Panc1 (cell line): ENCODE measurements at regions not wholly inside any gene's neighbourhood (a gene's known extent, or its start where the extent isn't known, plus 50 kb on each side); places are given as distances from the start of the nearest gene placed in this dataset.

ENCODE experiments used
- ATAC-seq: fragments of 200-7000 bp; cut with Tn5 transposase; 2 replicates; pipeline ENCODE4 v1.9.1; 2020; ENCODE audit warnings: mild to moderate bottlenecking, moderate library complexity
- BruUV-seq: library from RNA; stranded (reverse); fragments of 400-500 nt; replicated peaks from 2 replicates; lab custom pipeline; 2021; lab: Mats Ljungman, UMichigan
- CTCF ChIA-PET: fragments of 300-600 bp; sonication (Branson Sonifier 250); formaldehyde crosslinking; loops from one replicate; lab custom pipeline; 2022; ENCODE audit warnings: antibody characterized with exemption; lab: Charles Lee
- POLR2A ChIA-PET: fragments of 300-600 bp; sonication (Branson Sonifier 250); formaldehyde crosslinking; loops from one replicate; lab custom pipeline; 2022; ENCODE audit warnings: antibody characterized with exemption; lab: Charles Lee
- DNase-seq: peaks from one replicate; pipeline ENCODE4 v3.0.0-alpha.2; 2010; ENCODE audit warnings: low read depth, low spot score
- H3K27ac ChIP-seq: 2 replicates; pipeline ENCODE4 v1.5.1; 2011; ENCODE audit warnings: mild to moderate bottlenecking, low read length, inconsistent platforms
- H3K27me3 ChIP-seq: fragments of 200-500 bp; sonication (Bioruptor generic); 2 replicates; pipeline ENCODE4 v1.6.0; 2014; ENCODE audit warnings: low read length, inconsistent platforms; ENCODE audit not compliant: control insufficient read depth, insufficient read depth
- H3K36me3 ChIP-seq: fragments of 200-500 bp; sonication (Bioruptor generic); 2 replicates; pipeline ENCODE4 v1.5.1; 2014; ENCODE audit warnings: inconsistent platforms, mild to moderate bottlenecking, low read length, moderate library complexity; ENCODE audit not compliant: control insufficient read depth, insufficient read depth
- H3K4me1 ChIP-seq: 2 replicates; pipeline ENCODE4 v1.5.1; 2011; ENCODE audit warnings: inconsistent platforms, mild to moderate bottlenecking, low read length, moderate library complexity; ENCODE audit not compliant: control insufficient read depth, insufficient read depth
- H3K4me3 ChIP-seq, 2 experiments: 2 replicates each; pipeline ENCODE4 v1.5.1; 2011 to 2012; ENCODE audit warnings: low read depth in 2 of 2, low read length in 2 of 2, mild to moderate bottlenecking in 2 of 2, inconsistent platforms in 1 of 2, moderate library complexity in 1 of 2
- H3K9me3 ChIP-seq: fragments of 200-500 bp; sonication (Bioruptor generic); 2 replicates; pipeline ENCODE4 v1.5.1; 2014; ENCODE audit warnings: low read depth, mild to moderate bottlenecking, inconsistent platforms, low read length, moderate library complexity; ENCODE audit not compliant: control insufficient read depth, insufficient read depth
- POLR2AphosphoS5 ChIP-seq: IDR thresholded peaks from 2 replicates; pipeline ENCODE4 v1.6.1; 2012; ENCODE audit warnings: mild to moderate bottlenecking, low read depth, low read length, moderate library complexity
- SIN3A ChIP-seq: IDR thresholded peaks from 2 replicates; pipeline ENCODE4 v1.6.1; 2012; ENCODE audit warnings: low read depth, mild to moderate bottlenecking, low read length, moderate library complexity, borderline replicate concordance; ENCODE audit not compliant: insufficient read depth
- TCF7L2 ChIP-seq: IDR thresholded peaks from 2 replicates; pipeline ENCODE4 v1.6.1; 2011; ENCODE audit warnings: mild to moderate bottlenecking, low read depth, low read length, inconsistent platforms
- in situ Hi-C: cut with HindIII; loops from 2 replicates; pipeline ENCODE4 v1.10.0; 2016; ENCODE audit warnings: low sequenced_read_pairs, low pct_unique_long_range_greater_than_20kb
- intact Hi-C: fragments of 100-400 bp; cut with micrococcal nuclease; formaldehyde crosslinking; loops from one replicate; pipeline ENCODE4 v1.10.0; 2022; ENCODE audit not compliant: unreplicated experiment
- TF ChIP-seq, protein P1 (sequence below), 2 experiments: IDR thresholded peaks; 2 replicates each; pipeline ENCODE4 v1.6.1; 2011 to 2012; ENCODE audit warnings: low read depth in 2 of 2, control low read depth in 1 of 2, low read length in 1 of 2, mild to moderate bottlenecking in 1 of 2, moderate library complexity in 1 of 2; ENCODE audit not compliant: insufficient read depth in 1 of 2
- TF ChIP-seq, protein P2 (sequence below): fragments of 450-650 bp; IDR thresholded peaks from 2 replicates; pipeline ENCODE4 v1.5.1; 2017; ENCODE audit warnings: mild to moderate bottlenecking

- H3K27me3 ChIP-seq, result no peaks in the 10 kb centered on the region
- no peak overlapping the region for H3K4me3 ChIP-seq
- no peaks in the 10 kb centered on the region for H3K4me1 ChIP-seq
- no TSS peak for BruUV-seq
- TF ChIP-seq, protein P1, sequence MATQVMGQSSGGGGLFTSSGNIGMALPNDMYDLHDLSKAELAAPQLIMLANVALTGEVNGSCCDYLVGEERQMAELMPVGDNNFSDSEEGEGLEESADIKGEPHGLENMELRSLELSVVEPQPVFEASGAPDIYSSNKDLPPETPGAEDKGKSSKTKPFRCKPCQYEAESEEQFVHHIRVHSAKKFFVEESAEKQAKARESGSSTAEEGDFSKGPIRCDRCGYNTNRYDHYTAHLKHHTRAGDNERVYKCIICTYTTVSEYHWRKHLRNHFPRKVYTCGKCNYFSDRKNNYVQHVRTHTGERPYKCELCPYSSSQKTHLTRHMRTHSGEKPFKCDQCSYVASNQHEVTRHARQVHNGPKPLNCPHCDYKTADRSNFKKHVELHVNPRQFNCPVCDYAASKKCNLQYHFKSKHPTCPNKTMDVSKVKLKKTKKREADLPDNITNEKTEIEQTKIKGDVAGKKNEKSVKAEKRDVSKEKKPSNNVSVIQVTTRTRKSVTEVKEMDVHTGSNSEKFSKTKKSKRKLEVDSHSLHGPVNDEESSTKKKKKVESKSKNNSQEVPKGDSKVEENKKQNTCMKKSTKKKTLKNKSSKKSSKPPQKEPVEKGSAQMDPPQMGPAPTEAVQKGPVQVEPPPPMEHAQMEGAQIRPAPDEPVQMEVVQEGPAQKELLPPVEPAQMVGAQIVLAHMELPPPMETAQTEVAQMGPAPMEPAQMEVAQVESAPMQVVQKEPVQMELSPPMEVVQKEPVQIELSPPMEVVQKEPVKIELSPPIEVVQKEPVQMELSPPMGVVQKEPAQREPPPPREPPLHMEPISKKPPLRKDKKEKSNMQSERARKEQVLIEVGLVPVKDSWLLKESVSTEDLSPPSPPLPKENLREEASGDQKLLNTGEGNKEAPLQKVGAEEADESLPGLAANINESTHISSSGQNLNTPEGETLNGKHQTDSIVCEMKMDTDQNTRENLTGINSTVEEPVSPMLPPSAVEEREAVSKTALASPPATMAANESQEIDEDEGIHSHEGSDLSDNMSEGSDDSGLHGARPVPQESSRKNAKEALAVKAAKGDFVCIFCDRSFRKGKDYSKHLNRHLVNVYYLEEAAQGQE (IDR thresholded peaks at IDR 0.05; ENCODE audit: insufficient read depth in 1 of 2, low read depth in 2 of 2, low read length in 1 of 2), result no peak
- TF ChIP-seq, protein P2, sequence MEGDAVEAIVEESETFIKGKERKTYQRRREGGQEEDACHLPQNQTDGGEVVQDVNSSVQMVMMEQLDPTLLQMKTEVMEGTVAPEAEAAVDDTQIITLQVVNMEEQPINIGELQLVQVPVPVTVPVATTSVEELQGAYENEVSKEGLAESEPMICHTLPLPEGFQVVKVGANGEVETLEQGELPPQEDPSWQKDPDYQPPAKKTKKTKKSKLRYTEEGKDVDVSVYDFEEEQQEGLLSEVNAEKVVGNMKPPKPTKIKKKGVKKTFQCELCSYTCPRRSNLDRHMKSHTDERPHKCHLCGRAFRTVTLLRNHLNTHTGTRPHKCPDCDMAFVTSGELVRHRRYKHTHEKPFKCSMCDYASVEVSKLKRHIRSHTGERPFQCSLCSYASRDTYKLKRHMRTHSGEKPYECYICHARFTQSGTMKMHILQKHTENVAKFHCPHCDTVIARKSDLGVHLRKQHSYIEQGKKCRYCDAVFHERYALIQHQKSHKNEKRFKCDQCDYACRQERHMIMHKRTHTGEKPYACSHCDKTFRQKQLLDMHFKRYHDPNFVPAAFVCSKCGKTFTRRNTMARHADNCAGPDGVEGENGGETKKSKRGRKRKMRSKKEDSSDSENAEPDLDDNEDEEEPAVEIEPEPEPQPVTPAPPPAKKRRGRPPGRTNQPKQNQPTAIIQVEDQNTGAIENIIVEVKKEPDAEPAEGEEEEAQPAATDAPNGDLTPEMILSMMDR, result peak; percentile 22; the same call in 1 of the 2 replicates
- no peak for TF ChIP-seq TCF7L2
- TF ChIP-seq SIN3A, result no peak
- TF ChIP-seq POLR2AphosphoS5, result no peak
- no peak overlapping the region for H3K27ac ChIP-seq
- no peaks in the 10 kb centered on the region for H3K36me3 ChIP-seq
- no peak for DNase-seq
- ChIA-PET CTCF (no interaction called here), POLR2A (no interaction called here)
- no peaks in the 10 kb centered on the region for H3K9me3 ChIP-seq
- intact Hi-C loops, result no loop called here
- no peak for ATAC-seq
- in situ Hi-C loops, result no loop called here
These were observed 183.4 kb upstream of the FBXL4 start for GRCh38 chr6:99130897-99131873.

GRCh38 chr6:99129835-99130234 lies 182.1 kb upstream of the FBXL4 start:
- no peaks in the 10 kb centered on the region for H3K27me3 ChIP-seq
- H3K36me3 ChIP-seq, result no peaks in the 10 kb centered on the region
- no TSS peak for BruUV-seq
- no peaks in the 10 kb centered on the region for H3K4me1 ChIP-seq
- intact Hi-C loops, result no loop called here
- DNase-seq, result no peak
- no peak overlapping the region for H3K4me3 ChIP-seq
- no peaks in the 10 kb centered on the region for H3K9me3 ChIP-seq
- no peak overlapping the region for H3K27ac ChIP-seq
- POLR2A ChIA-PET, result no interaction called here
- TF ChIP-seq, protein P1 (IDR thresholded peaks at IDR 0.05; ENCODE audit: insufficient read depth in 1 of 2, low read depth in 2 of 2, low read length in 1 of 2), result no peak
- no peak for TF ChIP-seq POLR2AphosphoS5
- in situ Hi-C loops, result no loop called here
- CTCF ChIA-PET, result no interaction called here
- no peak for ATAC-seq
